ENCODE measurements at regions not wholly inside any gene's neighbourhood (a gene's known extent, or its start where the extent isn't known, plus 50 kb on each side); places are given as distances from the start of the nearest gene placed in this dataset.

- TF ChIP-seq ZBTB2 (IDR thresholded peaks at IDR 0.05) (no peak), ZBTB34 (CRISPR knock-in tag; IDR thresholded peaks at IDR 0.05) (no peak), MCM5 (IDR thresholded peaks at IDR 0.05; ENCODE audit: low read depth) (no peak), KLF1 (tag; IDR thresholded peaks at IDR 0.05) (no peak), ZC3H4 (CRISPR knock-in tag; IDR thresholded peaks at IDR 0.05; ENCODE audit: borderline replicate concordance) (no peak), ZNF124 (CRISPR knock-in tag; IDR thresholded peaks at IDR 0.05) (no peak), CTCF (IDR thresholded peaks at IDR 0.05 in 2 of 3, conservative IDR thresholded peaks at IDR 0.05 in 1 of 3; ENCODE audit: insufficient read depth in 2 of 3, low read depth in 1 of 3, low read length in 3 of 3) (peak; percentile 53 to 64 (median 57)), KDM2B (CRISPR knock-in tag; IDR thresholded peaks at IDR 0.05) (no peak), NELFE (IDR thresholded peaks at IDR 0.05; ENCODE audit: insufficient read depth, insufficient read length) (no peak), MAFG (tag; conservative IDR thresholded peaks at IDR 0.05) (no peak)
Measured at GRCh38 chr12:114166362-114166761, 200.2 kb upstream of the RBM19 start (continued).
